Glutamatergic neuron (in vitro differentiated cells): ENCODE measurements at regions not wholly inside any gene's neighbourhood (a gene's known extent, or its start where the extent isn't known, plus 50 kb on each side); places are given as distances from the start of the nearest gene placed in this dataset.

Experiments used
- DNase-seq: peaks from one replicate; pipeline ENCODE4 v3.0.0; 2022
- H3K27ac Mint-ChIP-seq: one replicate; pipeline ENCODE4 v1.8.0; 2020; ENCODE audit warnings: mild to moderate bottlenecking, mixed read lengths, inconsistent platforms; ENCODE audit not compliant: unreplicated experiment
- H3K27me3 Mint-ChIP-seq: one replicate; pipeline ENCODE4 v1.8.0; 2020; ENCODE audit warnings: mild to moderate bottlenecking, moderate library complexity, mixed read lengths, inconsistent platforms; ENCODE audit not compliant: unreplicated experiment
- H3K36me3 Mint-ChIP-seq: one replicate; pipeline ENCODE4 v1.8.0; 2020; ENCODE audit warnings: mild to moderate bottlenecking, mixed read lengths, inconsistent platforms; ENCODE audit not compliant: unreplicated experiment
- H3K4me1 Mint-ChIP-seq: one replicate; pipeline ENCODE4 v1.8.0; 2020; ENCODE audit warnings: mild to moderate bottlenecking, low read depth, mixed read lengths, inconsistent platforms; ENCODE audit not compliant: unreplicated experiment
- H3K4me3 Mint-ChIP-seq: one replicate; pipeline ENCODE4 v1.8.0; 2020; ENCODE audit warnings: mild to moderate bottlenecking, mixed read lengths, inconsistent platforms; ENCODE audit not compliant: unreplicated experiment
- H3K9me3 Mint-ChIP-seq: one replicate; pipeline ENCODE4 v1.8.0; 2020; ENCODE audit warnings: mild to moderate bottlenecking, moderate library complexity, mixed read lengths, inconsistent platforms; ENCODE audit not compliant: unreplicated experiment
- CTCF ChIP-seq: fragments of 200-600 bp; sonication (generic); IDR thresholded peaks from one replicate; pipeline ENCODE4 v1.5.0; 2021; ENCODE audit not compliant: partially characterized antibody, unreplicated experiment

GRCh38 chr4:8738471-8738931, 133.1 kb downstream of the HMX1 start:
- Mint-ChIP-seq H3K4me1 (peaks cover 6% of the 10 kb centered on the region), H3K9me3 (peaks cover 7% of the 10 kb centered on the region), H3K27me3 (peaks cover 7% of the 10 kb centered on the region), H3K4me3 (no peak overlapping the region), H3K27ac (no peak overlapping the region), H3K36me3 (peaks cover 8% of the 10 kb centered on the region)
- DNase-seq, result no peak
- no peak for TF ChIP-seq CTCF

- H3K27ac Mint-ChIP-seq, result no peak overlapping the region
- H3K36me3 Mint-ChIP-seq, result peaks cover 8% of the 10 kb centered on the region
- TF ChIP-seq CTCF, result no peak
- H3K4me3 Mint-ChIP-seq, result no peak overlapping the region
- peaks cover 6% of the 10 kb centered on the region for H3K4me1 Mint-ChIP-seq
- peaks cover 7% of the 10 kb centered on the region for H3K27me3 Mint-ChIP-seq
- DNase-seq, result no peak
- H3K9me3 Mint-ChIP-seq, result peaks cover 3% of the 10 kb centered on the region
Measured at GRCh38 chr4:8737601-8738279, 133.9 kb downstream of the HMX1 start.

- Mint-ChIP-seq H3K4me1 (peaks cover 6% of the 10 kb centered on the region), H3K27ac (no peak overlapping the region), H3K27me3 (peaks cover 7% of the 10 kb centered on the region), H3K36me3 (peaks cover 8% of the 10 kb centered on the region), H3K4me3 (no peak overlapping the region), H3K9me3 (peaks cover 3% of the 10 kb centered on the region)
- TF ChIP-seq CTCF, result no peak
- DNase-seq, result no peak
Measured at GRCh38 chr4:8737075-8737474, 134.6 kb downstream of the HMX1 start.

- no peak for TF ChIP-seq CTCF
- Mint-ChIP-seq H3K4me3 (no peak overlapping the region), H3K9me3 (peaks cover 3% of the 10 kb centered on the region), H3K27ac (no peak overlapping the region), H3K4me1 (peaks cover 6% of the 10 kb centered on the region), H3K27me3 (peaks cover 5% of the 10 kb centered on the region), H3K36me3 (peaks cover 8% of the 10 kb centered on the region)
- no peak for DNase-seq
Measured at GRCh38 chr4:8736090-8736825, 135.4 kb downstream of the HMX1 start.
